HTR-8/SVneo (cell line): ENCODE measurements at regions not wholly inside any gene's neighbourhood (a gene's known extent, or its start where the extent isn't known, plus 50 kb on each side); places are given as distances from the start of the nearest gene placed in this dataset.
"Not testable (repeated sequence)": the region's sequence is repeated elsewhere in the genome, so short reads cannot be mapped to it uniquely, and the experiment has no call there.

Experiments used
- DNase-seq: peaks from one replicate; pipeline ENCODE4 v3.0.0; 2011; ENCODE audit warnings: low spot score, mixed read lengths; ENCODE audit not compliant: insufficient read length
- FAIRE-seq: peaks from 2 replicates; lab custom pipeline; 2011; peaks lifted over from hg19 to GRCh38; lab: Jason Lieb, UNC

GRCh38 chr15:99842071-99842470 is 108.8 kb upstream of the LYSMD4 start:
- FAIRE-seq = no peak
- no peak for DNase-seq

- DNase-seq (no peak), FAIRE-seq (no peak)
Observed at GRCh38 chr15:99826157-99826780, 93.0 kb upstream of the LYSMD4 start.

GRCh38 chr15:99823346-99823745 is 90.1 kb upstream of the LYSMD4 start:
- DNase-seq (no peak), FAIRE-seq (no peak)

GRCh38 chr15:99819981-99820718 is 86.9 kb upstream of the LYSMD4 start:
- DNase-seq = no peak
- FAIRE-seq = no peak

GRCh38 chr15:99818872-99819271 is 85.6 kb upstream of the LYSMD4 start:
- no peak for DNase-seq
- FAIRE-seq = no peak

GRCh38 chr15:99816862-99817261 is 83.6 kb upstream of the LYSMD4 start:
- FAIRE-seq, DNase-seq: not testable (repeated sequence)

- not testable (repeated sequence) for FAIRE-seq, DNase-seq
Observed at GRCh38 chr15:99810663-99811062, 77.4 kb upstream of the LYSMD4 start.

GRCh38 chr15:99799854-99800250 is 66.6 kb upstream of the LYSMD4 start:
- DNase-seq, FAIRE-seq: not testable (repeated sequence)

- not testable (repeated sequence) for DNase-seq, FAIRE-seq
Observed at GRCh38 chr15:99799182-99799853, 66.1 kb upstream of the LYSMD4 start.

- FAIRE-seq, DNase-seq: not testable (repeated sequence)
Observed at GRCh38 chr15:99796940-99797870, 64.0 kb upstream of the LYSMD4 start.

GRCh38 chr15:99791881-99792807 is 58.9 kb upstream of the LYSMD4 start:
- FAIRE-seq = not testable (repeated sequence)
- peak; percentile 11 for DNase-seq

GRCh38 chr15:99790751-99791150 is 57.5 kb upstream of the LYSMD4 start:
- DNase-seq, FAIRE-seq: not testable (repeated sequence)

- DNase-seq = no peak
- FAIRE-seq = no peak
Observed at GRCh38 chr15:99788156-99788555, 54.9 kb upstream of the LYSMD4 start.

- FAIRE-seq = not testable (repeated sequence)
Observed at GRCh38 chr15:99784800-99785199, 51.6 kb upstream of the LYSMD4 start.

GRCh38 chr15:99783918-99784619 is 50.8 kb upstream of the LYSMD4 start:
- not testable (repeated sequence) for DNase-seq, FAIRE-seq

More at GRCh38 chr15:99784800-99785199, 51.6 kb upstream of the LYSMD4 start:
- not testable (repeated sequence) for DNase-seq
